Fibroblast of the conjunctiva (primary cell): ENCODE measurements at regions not wholly inside any gene's neighbourhood (a gene's known extent, or its start where the extent isn't known, plus 50 kb on each side); places are given as distances from the start of the nearest gene placed in this dataset.

Experiments used
- DNase-seq: peaks from one replicate; pipeline ENCODE4 v3.0.0-alpha.2; 2010; ENCODE audit warnings: low read depth

DNA sequence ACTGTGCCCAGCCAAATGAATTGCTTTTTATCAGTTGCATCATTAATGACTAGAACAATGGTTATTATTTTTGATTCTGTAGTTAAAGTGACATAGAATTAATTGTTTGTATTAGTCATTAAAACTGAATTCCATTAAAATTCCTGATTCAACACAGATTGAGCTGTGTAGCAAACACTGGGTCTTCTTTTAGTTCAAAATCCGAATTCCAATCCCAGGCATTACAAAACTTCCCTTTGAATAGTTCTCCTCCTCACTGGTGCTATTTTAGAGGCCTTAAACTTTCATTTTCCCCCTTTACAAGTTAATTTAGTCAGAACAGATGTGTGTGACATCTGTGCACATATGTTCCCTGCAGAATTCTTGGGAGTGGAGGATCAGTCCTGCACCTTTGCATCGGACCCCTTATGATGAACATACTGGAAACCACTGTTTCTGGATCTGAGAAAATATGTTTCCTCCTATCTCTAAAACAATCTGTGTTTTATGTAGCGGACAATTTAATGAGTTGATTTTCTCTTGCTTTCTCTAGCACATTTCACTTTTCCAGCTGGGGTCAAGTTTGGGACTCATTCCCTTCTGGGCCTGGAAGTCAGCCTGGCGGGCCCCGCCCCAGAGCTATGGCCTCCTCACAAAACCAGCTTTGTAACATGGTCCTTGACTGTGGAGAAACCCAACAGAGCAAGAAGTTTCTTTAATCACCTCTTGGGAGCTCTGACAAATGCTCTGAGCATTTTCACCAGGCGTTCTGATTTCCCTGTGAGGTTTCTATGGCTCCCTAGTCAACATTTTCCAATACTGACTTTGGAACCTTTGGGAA is 87.9 kb upstream of the MAMDC2 start:
- DNase-seq, result no peak

DNA sequence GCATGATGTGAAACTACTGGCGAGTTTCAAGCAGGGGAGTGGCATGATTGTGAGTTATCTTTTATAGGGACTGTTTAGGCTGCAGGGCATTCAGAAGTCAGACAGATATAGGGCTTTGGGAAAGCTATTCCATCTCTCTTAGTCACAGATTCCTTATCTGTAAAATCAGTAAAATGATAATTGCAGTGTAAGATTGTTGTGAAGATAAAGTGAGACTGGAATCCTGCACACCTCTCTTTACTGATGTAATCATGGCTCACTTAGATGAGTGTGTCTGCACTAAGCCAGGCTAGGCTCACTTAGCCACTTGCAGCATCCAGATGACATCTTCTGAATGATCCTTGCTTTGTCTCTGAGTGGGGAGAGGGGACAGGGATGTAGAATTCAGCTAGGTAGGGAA is 81.8 kb upstream of the MAMDC2 start:
- no peak for DNase-seq

DNA sequence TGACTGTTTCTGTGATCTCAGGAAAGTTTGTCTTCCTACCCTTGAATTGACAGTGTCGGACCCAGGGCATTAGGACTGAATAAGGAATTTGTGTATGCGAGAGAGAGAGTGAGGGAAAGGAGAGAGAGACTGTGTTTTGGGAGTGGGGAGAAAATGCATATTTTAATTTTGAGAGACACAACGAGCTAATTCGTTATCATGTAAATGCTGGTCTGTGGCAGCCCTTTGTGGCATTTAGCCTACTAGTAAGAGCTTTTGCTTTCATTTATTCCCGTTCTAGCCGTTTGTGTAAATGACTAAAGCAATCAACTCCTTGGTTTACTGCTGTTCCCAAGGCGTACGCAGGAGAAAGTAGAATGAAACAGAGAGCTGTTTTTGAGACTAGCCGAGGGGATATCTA is 79.8 kb upstream of the MAMDC2 start:
- no peak for DNase-seq

DNA sequence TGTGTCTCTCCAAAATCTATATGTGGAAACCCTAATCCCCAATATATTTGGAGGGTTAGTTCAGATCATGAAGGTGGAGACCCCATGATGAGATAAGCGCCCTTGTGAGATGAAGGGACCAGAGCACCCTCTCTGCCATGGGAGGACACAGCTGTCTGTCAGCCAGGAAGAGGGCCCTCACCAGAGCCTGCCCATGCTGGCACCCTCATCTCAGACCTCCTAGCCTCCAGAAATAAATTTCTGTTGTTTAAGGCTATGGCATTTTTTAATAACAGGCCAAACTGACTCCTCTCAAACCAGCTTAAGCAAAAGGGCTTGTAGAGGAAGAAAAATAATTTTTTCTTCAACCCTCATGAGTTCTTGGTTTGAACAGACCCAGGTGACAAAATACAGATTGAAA is 79.2 kb upstream of the MAMDC2 start:
- no peak for DNase-seq

- no peak for DNase-seq
Observed at GRCh38 chr9:69965416-69966145, 78.1 kb upstream of the MAMDC2 start.

DNA sequence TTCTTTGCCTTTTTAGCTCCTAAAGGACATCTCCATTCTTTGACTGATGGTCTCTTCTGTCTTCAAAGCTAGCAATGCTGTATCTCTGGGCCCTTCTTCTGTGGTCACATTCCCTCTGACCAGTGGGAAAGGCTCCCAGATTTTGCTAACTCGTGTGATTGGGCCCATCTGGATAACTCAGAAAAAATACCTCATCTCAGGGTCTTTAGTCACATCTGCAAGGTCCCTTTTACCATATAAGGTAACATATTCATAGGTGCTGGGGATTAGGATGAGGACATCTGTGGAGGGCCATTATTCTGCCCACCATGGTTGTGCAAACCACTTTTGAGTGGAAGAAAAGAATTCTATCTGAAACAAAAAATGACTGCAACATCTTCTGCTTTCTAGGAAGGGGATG is 76.3 kb upstream of the MAMDC2 start:
- no peak for DNase-seq

DNA sequence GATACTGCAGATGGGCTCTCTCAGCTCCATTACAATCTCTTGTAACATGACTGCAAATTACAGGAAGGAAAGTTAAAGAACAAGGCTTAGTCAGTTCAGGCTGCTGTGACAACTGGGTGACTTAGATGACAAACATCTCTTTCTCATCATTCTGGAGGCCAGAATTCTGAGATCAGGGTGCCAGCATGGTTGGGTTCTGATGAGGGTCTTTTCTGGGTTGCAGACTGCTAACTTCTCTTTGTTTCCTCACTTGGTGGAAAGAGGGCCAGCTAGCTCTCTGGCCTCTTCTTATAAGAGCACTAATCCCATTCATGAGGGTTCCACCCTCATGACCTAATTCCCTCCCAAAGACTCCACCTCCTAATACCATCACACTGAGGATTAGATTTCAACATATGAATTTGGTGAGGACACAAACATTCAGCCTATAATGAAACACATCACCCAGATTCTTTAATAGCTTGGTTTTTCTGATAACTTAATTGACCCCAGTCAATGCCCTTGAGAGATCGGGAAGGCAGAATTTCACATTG is 73.6 kb upstream of the MAMDC2 start:
- DNase-seq, result no peak

DNA sequence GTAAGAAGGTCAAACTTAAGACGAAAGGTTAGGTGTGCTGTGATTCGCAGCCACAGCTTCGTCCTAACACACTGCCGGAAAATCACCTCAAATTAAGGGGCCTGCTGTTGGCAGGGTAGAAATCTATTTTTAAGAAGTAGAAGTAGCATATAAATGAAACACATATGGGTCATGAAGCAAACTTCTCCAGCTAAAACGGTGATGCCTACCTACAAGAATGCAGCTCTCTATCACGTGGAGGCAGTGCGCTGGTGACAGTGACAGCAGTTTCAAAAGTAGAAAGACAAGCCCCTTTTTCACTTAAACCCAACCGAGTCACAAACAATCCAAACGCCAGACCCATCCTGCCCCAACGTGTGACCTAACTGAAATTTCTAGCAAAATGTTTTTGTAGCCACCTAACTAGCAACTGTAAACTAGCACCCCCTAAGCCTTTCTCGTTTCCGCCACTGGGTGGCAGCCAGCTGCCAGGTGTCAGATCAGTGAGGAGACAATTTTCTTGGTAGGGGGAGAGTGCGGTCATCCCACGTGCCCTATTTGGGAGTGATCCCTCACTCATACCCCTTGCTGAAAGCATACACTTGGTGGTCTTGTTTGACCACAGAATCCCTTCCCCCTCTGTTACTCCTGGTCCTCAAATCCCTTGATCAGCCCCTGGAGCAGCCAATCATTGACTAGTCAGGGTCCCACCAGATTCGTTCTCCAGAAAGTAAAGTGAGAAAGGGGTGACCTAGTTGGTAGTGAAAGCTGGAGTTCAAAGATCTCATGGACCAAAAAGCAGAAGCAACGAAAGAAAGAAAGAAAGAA is 71.8 kb upstream of the MAMDC2 start:
- DNase-seq, result peak; percentile 49

DNA sequence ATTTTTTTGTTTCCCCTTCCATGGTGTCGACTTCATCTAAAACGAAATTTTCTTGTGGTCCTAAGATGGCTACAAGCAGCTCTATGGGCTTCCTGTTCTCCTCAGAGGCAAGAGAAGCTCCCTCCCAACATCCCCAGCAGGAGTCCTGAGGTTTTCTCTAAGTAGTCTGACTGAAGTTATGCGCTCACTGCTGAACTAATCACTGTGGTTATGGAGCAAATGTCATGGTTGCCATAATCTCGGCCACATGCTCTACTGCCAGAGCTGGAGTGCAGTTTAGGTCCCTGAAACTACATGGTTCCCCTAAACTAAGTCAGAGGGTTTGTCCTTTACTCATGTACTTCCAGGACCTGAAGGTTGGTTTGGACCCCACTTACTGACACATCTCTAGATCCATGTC is 68.0 kb upstream of the MAMDC2 start:
- DNase-seq, result no peak

DNA sequence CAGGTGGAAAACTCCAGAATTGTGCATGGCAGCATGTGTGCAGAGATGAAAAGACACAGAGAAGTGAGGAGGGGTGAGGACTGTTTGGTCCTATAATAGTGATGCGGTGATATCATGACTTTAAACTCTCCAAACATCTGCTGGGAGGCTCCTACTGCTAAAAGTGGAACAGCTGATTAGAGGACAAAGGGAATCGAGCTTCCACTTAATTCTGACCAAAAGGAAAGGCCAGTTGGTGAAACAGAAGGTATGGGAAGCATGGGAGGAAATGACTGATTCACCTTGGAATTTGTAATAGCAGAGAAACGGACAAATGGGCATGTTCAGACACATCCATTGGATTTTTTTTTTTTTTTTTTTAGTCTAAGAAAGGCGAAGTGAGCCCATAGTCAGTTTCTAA is 67.5 kb upstream of the MAMDC2 start:
- DNase-seq, result peak; percentile 42

GRCh38 chr9:69980041-69980440 is 63.6 kb upstream of the MAMDC2 start:
- DNase-seq, result no peak

GRCh38 chr9:69980591-69980990 is 63.1 kb upstream of the MAMDC2 start:
- no peak for DNase-seq

- no peak for DNase-seq
Observed at GRCh38 chr9:69981686-69982445, 61.8 kb upstream of the MAMDC2 start.

DNA sequence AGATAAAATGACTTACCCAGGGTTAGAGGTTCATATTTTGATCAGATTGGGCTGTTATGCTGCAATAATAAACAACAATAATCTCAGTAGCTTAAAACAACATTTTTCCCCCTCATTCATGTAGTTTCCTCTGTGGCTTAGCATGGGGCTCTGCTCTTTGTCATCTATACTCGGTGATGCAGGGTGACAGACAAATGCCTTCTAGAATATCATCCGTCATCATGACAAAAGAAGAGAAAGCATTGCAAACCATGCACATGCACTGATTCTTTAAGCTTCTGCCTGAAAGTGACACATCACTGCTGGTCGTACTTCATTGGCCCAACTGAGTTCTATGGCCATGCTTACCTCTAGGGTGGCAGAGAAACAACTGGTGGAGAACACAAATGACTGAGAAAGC is 58.8 kb upstream of the MAMDC2 start:
- no peak for DNase-seq

DNA sequence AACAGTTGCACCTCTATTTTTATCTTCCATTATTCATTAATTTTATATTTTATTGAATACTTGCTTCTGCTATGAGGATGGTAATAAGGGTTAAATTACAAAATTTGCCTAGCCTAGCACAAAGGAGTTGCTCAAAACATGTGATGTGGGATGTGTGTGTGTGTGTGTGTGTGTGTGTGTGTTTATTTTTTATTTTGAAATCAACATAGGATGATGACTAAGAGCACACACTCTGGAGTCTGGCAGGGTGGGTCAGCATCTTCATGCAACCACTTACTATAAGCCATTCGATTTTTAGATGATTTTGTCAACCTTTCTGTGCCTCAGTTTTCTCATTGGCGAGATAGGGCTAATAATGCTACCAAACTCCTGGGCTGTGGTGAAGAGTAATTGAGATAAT is 57.7 kb upstream of the MAMDC2 start:
- DNase-seq, result no peak

GRCh38 chr9:69986970-69987369 is 56.7 kb upstream of the MAMDC2 start:
- no peak for DNase-seq

DNA sequence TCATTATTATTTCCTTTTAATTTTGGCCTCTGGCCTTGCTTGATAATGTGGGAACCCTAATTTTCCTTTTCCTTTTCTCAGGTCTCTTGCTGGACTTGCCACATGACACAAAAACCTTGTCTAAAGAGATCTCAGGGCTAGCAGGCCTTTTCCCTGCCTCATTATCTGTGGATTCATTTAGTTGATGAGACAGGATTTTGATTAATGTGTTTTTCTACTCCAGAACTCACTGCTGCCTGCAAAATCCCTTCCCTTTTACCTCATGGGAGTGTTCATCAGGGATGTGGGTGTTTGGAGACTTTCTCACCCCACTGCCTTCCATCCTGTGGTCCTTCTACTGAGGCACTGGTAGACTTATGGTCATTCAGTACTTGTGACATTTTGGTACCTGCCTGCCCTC is 56.2 kb upstream of the MAMDC2 start:
- no peak for DNase-seq

- no peak for DNase-seq
Observed at GRCh38 chr9:69993110-69993509, 50.5 kb upstream of the MAMDC2 start.
